B cell (primary cell): ENCODE measurements at regions not wholly inside any gene's neighbourhood (a gene's known extent, or its start where the extent isn't known, plus 50 kb on each side); places are given as distances from the start of the nearest gene placed in this dataset.

Experiments used
- ATAC-seq: fragments of 200-7000 bp; cut with Tn5 transposase; one replicate; pipeline ENCODE4 v1.10.0; 2021; ENCODE audit warnings: low read depth, mild to moderate bottlenecking, moderate number of reproducible peaks, moderate library complexity
- CTCF ChIA-PET: fragments of 350-600 bp; sonication (Branson Sonifier 250); formaldehyde crosslinking; loops from one replicate; lab custom pipeline; 2021; ENCODE audit warnings: antibody characterized with exemption, inconsistent platforms; lab: Charles Lee
- POLR2A ChIA-PET: fragments of 350-600 bp; sonication (Branson Sonifier 250); formaldehyde crosslinking; loops from one replicate; lab custom pipeline; 2021; ENCODE audit warnings: antibody characterized with exemption; lab: Charles Lee
- DNase-seq: peaks from one replicate; pipeline ENCODE4 v3.0.0; 2013
- H2AFZ ChIP-seq: 2 replicates; pipeline ENCODE4 v1.6.1; 2012; ENCODE audit warnings: mild to moderate bottlenecking, low read depth, low read length; ENCODE audit not compliant: insufficient read depth, poor library complexity, severe bottlenecking
- H3K27ac ChIP-seq, 2 donors: 1 replicate in 1 of 2; 2 replicates in 1 of 2; pipeline ENCODE4 v1.5.1; 2012 to 2013; ENCODE audit warnings: low read length in 2 of 2, mild to moderate bottlenecking in 2 of 2, moderate library complexity in 1 of 2
- H3K27me3 ChIP-seq, 4 experiments: fragments of 200-600 bp in 1 of 4; sonication (generic) in 1 of 4; replicated peaks in 1 of 4; 1 replicate in 2 of 4; 2 replicates in 2 of 4; pipeline versions ENCODE4 v1.6.1 to v1.7.0; 2013 to 2016; ENCODE audit warnings: low read length in 3 of 4, mild to moderate bottlenecking in 2 of 4, mixed read lengths in 1 of 4, moderate library complexity in 1 of 4; ENCODE audit not compliant: insufficient read depth in 4 of 4, control insufficient read depth in 3 of 4; ENCODE audit errors: control extremely low read depth in 1 of 4
- H3K36me3 ChIP-seq, 2 experiments: replicated peaks in 1 of 2; 1 replicate in 1 of 2; 2 replicates in 1 of 2; pipeline versions ENCODE4 v1.6.1 to v1.7.1; 2013; ENCODE audit warnings: low read length in 1 of 2; ENCODE audit not compliant: insufficient read depth in 2 of 2, control insufficient read depth in 1 of 2; ENCODE audit errors: control extremely low read depth in 1 of 2, extremely low read depth in 1 of 2
- H3K4me1 ChIP-seq, 2 donors: fragments of 200-600 bp in 1 of 2; sonication (generic) in 1 of 2; 1 replicate in 1 of 2; 2 replicates in 1 of 2; pipeline versions ENCODE4 v1.5.1 to v1.6.1; 2013 to 2017; ENCODE audit warnings: low read length in 2 of 2; ENCODE audit not compliant: control insufficient read depth in 2 of 2, insufficient read depth in 2 of 2
- H3K4me2 ChIP-seq: replicated peaks from 2 replicates; pipeline ENCODE3; 2012; ENCODE audit warnings: mild to moderate bottlenecking, low read depth, low read length; ENCODE audit not compliant: poor library complexity, severe bottlenecking
- H3K4me3 ChIP-seq, 5 experiments: fragments of 200-600 bp in 1 of 5; sonication (generic) in 1 of 5; 1 replicate in 3 of 5; 2 replicates in 2 of 5; pipeline versions ENCODE4 v1.5.1 to v1.7.0; 2011 to 2016; ENCODE audit warnings: low read length in 4 of 5, mild to moderate bottlenecking in 4 of 5, low read depth in 2 of 5, control low read depth in 1 of 5, moderate library complexity in 1 of 5; ENCODE audit not compliant: insufficient read depth in 1 of 5; ENCODE audit errors: control extremely low read depth in 1 of 5, extremely low read depth in 1 of 5
- H3K79me2 ChIP-seq: fragments of 200-600 bp; sonication (generic); one replicate; pipeline ENCODE4 v1.6.0; 2016; ENCODE audit warnings: low read length; ENCODE audit not compliant: control insufficient read depth, insufficient read depth
- H3K9ac ChIP-seq: fragments of 200-600 bp; sonication (generic); 2 replicates; pipeline ENCODE4 v1.6.1; 2017; ENCODE audit warnings: mild to moderate bottlenecking, low read length, moderate library complexity
- H3K9me3 ChIP-seq, 3 donors: one replicate each; pipeline versions ENCODE4 v1.6.1 to v1.7.1; 2013; ENCODE audit warnings: low read length in 2 of 3; ENCODE audit not compliant: control insufficient read depth in 2 of 3, insufficient read depth in 1 of 3; ENCODE audit errors: control extremely low read depth in 1 of 3
- H4K20me1 ChIP-seq: 2 replicates; pipeline ENCODE4 v1.6.0; 2012; ENCODE audit warnings: mild to moderate bottlenecking, low read length; ENCODE audit not compliant: insufficient read depth, control insufficient read depth, poor library complexity, severe bottlenecking
- H3K27ac Mint-ChIP-seq: one replicate; pipeline ENCODE4 v1.8.0; 2021; ENCODE audit warnings: mixed read lengths
- H3K27me3 Mint-ChIP-seq: one replicate; pipeline ENCODE4 v1.8.0; 2021; ENCODE audit warnings: mixed read lengths
- H3K4me1 Mint-ChIP-seq: one replicate; pipeline ENCODE4 v1.8.0; 2021; ENCODE audit warnings: mixed read lengths
- H3K4me3 Mint-ChIP-seq: one replicate; pipeline ENCODE4 v1.8.0; 2021; ENCODE audit warnings: mixed read lengths
- H3K9me3 Mint-ChIP-seq: one replicate; pipeline ENCODE4 v1.8.0; 2022; ENCODE audit warnings: mixed read lengths; ENCODE audit not compliant: insufficient read depth
- EZH2 ChIP-seq: IDR thresholded peaks from 2 replicates; pipeline ENCODE4 v1.6.1; 2012; ENCODE audit warnings: borderline replicate concordance, low read depth, mild to moderate bottlenecking, moderate library complexity, low read length; ENCODE audit not compliant: insufficient read depth, poor library complexity, severe bottlenecking
- WGBS: methylation state at CpG from one replicate; pipeline ENCODE4 v1.1.5; 2013; ENCODE audit warnings: missing lambda C conversion rate; ENCODE audit not compliant: insufficient coverage; 5-methylcytosine and 5-hydroxymethylcytosine counted together
- intact Hi-C: fragments of 100-400 bp; cut with micrococcal nuclease; formaldehyde crosslinking; loops from one replicate; pipeline ENCODE4 v1.10.0; 2022
- TF ChIP-seq, protein P1 (sequence below): fragments of 200-600 bp; IDR thresholded peaks from one replicate; pipeline ENCODE4 v1.8.0; 2022; ENCODE audit warnings: antibody characterized with exemption, mild to moderate bottlenecking

DNA sequence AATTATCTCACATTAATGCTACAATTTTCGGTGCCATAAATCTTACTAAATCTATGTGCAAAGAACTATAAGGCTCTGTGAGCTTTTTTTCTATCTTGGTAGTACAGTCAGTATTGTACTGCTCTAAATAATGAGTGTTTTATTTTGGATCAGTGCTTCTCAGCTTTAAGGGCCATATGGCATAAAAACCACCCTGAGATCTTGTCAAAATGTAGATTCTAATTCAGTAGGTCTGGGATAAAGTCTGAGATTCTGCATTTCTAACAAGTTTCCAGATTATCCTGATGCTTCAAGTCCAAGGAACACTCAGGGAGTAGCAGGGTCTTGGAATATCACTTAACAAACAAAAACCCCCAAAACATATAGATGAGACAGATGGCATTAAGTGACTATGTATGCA, 486.5 kb downstream of the GRXCR1 start:
- Mint-ChIP-seq H3K27ac (no peak overlapping the region), H3K4me1 (no peaks in the 10 kb centered on the region), H3K4me3 (no peak overlapping the region), H3K27me3 (no peaks in the 10 kb centered on the region), H3K9me3 (no peaks in the 10 kb centered on the region)
- TF ChIP-seq, protein P1, sequence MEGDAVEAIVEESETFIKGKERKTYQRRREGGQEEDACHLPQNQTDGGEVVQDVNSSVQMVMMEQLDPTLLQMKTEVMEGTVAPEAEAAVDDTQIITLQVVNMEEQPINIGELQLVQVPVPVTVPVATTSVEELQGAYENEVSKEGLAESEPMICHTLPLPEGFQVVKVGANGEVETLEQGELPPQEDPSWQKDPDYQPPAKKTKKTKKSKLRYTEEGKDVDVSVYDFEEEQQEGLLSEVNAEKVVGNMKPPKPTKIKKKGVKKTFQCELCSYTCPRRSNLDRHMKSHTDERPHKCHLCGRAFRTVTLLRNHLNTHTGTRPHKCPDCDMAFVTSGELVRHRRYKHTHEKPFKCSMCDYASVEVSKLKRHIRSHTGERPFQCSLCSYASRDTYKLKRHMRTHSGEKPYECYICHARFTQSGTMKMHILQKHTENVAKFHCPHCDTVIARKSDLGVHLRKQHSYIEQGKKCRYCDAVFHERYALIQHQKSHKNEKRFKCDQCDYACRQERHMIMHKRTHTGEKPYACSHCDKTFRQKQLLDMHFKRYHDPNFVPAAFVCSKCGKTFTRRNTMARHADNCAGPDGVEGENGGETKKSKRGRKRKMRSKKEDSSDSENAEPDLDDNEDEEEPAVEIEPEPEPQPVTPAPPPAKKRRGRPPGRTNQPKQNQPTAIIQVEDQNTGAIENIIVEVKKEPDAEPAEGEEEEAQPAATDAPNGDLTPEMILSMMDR: no peak
- no peak for TF ChIP-seq EZH2
- ChIA-PET CTCF (no interaction called here), POLR2A (no interaction called here)
- no peaks in the 10 kb centered on the region for H3K9me3 ChIP-seq
- H3K27ac ChIP-seq: no peak overlapping the region
- DNase-seq (no peak), ATAC-seq (no peak)
- H3K4me1 ChIP-seq: no peaks in the 10 kb centered on the region
- H3K4me3 ChIP-seq: no peak overlapping the region
- H3K9ac ChIP-seq: no peak overlapping the region
- intact Hi-C loops: no loop called here
- no peak overlapping the region for H3K4me2 ChIP-seq
- no peaks in the 10 kb centered on the region for H4K20me1 ChIP-seq
- H3K79me2 ChIP-seq: no peaks in the 10 kb centered on the region
- H2AFZ ChIP-seq: no peak overlapping the region
- H3K27me3 ChIP-seq: no peaks in the 10 kb centered on the region
- no peaks in the 10 kb centered on the region for H3K36me3 ChIP-seq
- WGBS: no CpG with 5 or more reads among the region's 1 CpG

DNA sequence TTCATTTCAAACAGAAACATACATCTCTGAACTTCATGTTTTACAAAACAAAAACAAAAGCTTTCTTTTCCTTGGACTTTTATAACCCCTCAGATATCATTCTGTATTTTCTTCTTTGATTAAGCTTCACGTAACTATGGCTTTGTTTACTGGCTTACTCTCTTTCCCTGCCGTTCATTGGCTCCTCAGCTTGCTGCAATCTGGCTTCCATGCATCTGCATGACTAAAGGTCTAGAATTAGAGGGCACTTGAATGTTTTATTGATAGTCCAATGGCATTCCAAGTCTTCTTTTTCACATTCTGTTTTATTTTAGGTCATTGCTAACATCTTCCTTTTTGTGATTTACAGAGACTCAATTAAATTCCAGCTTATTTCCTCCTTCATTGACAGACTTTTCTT, 487.6 kb downstream of the GRXCR1 start:
- no peak for ATAC-seq
- CTCF ChIA-PET: no interaction called here
- H3K27ac Mint-ChIP-seq: no peak overlapping the region

More for the DNA sequence above, 487.6 kb downstream of the GRXCR1 start:
- Histone ChIP-seq H3K79me2 (no peaks in the 10 kb centered on the region), H2AFZ (no peak overlapping the region), H3K4me3 (no peak overlapping the region), H3K36me3 (no peaks in the 10 kb centered on the region), H3K4me1 (no peaks in the 10 kb centered on the region), H3K27me3 (no peaks in the 10 kb centered on the region), H3K27ac (no peak overlapping the region), H3K9me3 (no peaks in the 10 kb centered on the region), H3K9ac (no peak overlapping the region), H4K20me1 (no peaks in the 10 kb centered on the region), H3K4me2 (no peak overlapping the region)
- TF ChIP-seq, protein P1: no peak
- no peak for TF ChIP-seq EZH2
- no peaks in the 10 kb centered on the region for H3K4me1 Mint-ChIP-seq
- no peaks in the 10 kb centered on the region for H3K9me3 Mint-ChIP-seq
- 80% methylated on average over 2 of the region's 2 CpGs for WGBS
- no peak for DNase-seq
- intact Hi-C loops: no loop called here
- H3K4me3 Mint-ChIP-seq: no peak overlapping the region
- no peaks in the 10 kb centered on the region for H3K27me3 Mint-ChIP-seq
- POLR2A ChIA-PET: no interaction called here
